GM12872 (cell line): ENCODE measurements at regions not wholly inside any gene's neighbourhood (a gene's known extent, or its start where the extent isn't known, plus 50 kb on each side); places are given as distances from the start of the nearest gene placed in this dataset.

ENCODE experiments used
- CTCF ChIP-seq: IDR thresholded peaks from 3 replicates; pipeline ENCODE4 v1.5.1; 2011; ENCODE audit warnings: low read depth, mild to moderate bottlenecking, low read length, moderate library complexity; ENCODE audit not compliant: insufficient read depth

DNA sequence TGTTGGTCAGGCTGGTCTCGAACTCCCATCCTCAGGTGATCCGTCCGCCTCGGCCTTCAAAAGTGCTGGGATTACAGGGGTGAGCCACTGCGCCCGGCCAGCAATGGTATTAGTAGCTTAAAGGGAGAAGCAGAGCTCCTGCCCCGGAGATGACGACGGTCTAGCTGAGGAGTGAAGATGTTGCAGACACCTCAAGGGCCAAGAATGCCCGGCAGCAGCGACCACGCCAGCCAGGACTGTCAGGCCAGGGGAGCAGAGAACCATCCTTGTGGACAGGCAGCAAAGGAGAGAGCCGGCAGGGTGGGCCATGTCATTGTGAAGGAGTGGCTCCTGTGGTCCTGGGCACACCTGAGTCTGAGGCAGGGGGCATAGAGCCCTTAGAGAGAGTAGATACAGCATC, 210.1 kb upstream of the BCOR start:
- TF ChIP-seq CTCF = no peak

DNA sequence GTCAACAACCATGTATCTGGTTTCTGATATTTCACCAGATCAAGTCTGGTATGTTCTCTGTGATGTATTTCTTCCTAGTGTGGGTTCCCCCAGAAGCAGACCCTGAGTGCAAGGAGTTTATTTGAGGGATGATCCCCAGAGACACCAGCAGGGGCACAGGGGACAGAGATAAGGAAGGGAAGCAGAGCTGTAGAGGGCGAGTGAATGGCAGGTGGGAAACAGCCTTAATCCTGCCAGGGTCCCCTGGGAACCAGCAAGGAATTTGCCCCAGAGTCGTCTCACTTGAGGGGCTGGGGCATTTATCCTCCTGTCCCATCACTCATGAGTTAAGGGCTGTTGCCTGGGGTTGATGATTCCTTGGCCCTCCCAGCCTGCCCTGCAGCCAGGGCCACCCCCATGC, 206.4 kb upstream of the BCOR start:
- TF ChIP-seq CTCF = no peak

GRCh38 chrX:40303256-40304077, 205.7 kb upstream of the BCOR start:
- no peak for TF ChIP-seq CTCF

GRCh38 chrX:40300286-40300890, 202.6 kb upstream of the BCOR start:
- no peak for TF ChIP-seq CTCF

- no peak for TF ChIP-seq CTCF
Observed at GRCh38 chrX:40299641-40300046, 201.9 kb upstream of the BCOR start.

- TF ChIP-seq CTCF = no peak
Observed at GRCh38 chrX:40298572-40299479, 201.1 kb upstream of the BCOR start.

DNA sequence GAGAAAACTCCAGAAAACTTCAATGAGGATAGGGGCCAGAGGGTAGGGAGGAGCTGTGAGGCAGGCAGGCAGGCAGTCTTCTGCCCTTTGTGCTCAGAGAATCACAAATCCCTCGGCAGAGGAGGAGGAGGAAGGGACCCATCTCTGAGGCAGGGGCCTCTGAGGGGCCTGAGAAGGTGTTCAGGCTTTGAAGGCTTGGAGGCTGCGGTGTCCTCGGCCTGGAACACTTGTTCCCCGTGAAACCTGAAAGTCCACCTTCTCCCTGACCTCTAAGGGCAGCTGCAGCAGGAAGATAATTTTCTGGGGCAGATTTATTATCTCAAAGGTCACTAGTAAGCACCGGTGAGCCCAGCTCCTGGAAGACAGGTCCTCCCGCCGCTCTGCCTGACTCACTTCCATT, 200.3 kb upstream of the BCOR start:
- no peak for TF ChIP-seq CTCF
